ENCODE measurements at regions not wholly inside any gene's neighbourhood (a gene's known extent, or its start where the extent isn't known, plus 50 kb on each side); places are given as distances from the start of the nearest gene placed in this dataset.

DNA sequence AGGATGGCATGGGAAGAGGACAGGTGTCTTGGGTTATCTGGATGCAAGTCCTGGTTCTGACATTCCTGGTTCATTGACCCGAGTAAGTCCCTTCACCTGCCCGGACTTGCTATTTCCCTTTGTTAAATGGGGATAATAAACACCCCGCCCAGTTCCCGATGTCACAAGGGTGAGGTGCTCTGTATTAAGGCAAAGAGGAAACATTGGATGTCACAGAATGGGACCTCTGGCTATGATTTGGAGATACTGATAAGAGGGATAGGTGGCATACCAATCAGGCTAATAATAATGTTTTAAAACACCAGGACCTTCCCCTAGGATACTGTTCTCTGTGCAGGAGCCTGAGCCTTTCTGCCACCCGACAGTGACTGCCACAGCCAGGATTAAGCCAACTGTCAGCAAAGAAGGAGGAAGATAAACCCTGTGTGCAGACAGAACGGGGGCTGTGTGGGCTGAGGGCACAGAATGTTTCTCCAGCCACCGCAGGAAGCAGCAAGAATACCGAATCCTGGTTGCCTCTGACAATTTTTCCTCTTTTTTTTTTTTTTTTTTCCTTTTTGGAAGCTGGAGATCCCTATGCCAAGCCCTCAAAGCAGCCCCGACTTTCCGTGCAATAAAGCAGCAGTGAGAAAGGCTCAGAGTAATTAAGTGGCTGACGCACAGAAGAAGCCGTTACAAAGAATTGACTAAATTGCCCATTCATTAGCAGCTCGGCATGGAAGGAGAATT is 336.6 kb downstream of the SMAD2 start:
- no peak for DNase-seq

DNA sequence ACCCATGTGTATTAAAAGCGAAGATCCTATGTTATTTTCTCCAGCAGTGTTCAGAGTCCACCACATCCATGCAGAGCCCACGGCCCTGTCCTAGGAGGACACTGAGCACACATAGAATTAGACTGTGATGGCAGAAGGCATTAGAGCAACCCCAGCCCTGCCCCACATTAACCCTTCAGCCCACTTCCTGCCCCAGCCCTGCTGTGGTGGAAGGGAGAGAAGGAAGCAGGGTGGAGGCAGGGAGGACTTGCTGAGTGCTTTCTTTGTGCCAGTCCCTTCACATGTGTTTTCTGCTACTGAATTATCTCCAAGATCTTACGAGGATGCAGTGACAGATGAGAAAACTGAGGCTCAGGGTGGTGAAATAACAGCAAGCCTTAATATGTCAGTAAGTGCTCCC is 339.0 kb downstream of the SMAD2 start:
- no peak for DNase-seq

DNA sequence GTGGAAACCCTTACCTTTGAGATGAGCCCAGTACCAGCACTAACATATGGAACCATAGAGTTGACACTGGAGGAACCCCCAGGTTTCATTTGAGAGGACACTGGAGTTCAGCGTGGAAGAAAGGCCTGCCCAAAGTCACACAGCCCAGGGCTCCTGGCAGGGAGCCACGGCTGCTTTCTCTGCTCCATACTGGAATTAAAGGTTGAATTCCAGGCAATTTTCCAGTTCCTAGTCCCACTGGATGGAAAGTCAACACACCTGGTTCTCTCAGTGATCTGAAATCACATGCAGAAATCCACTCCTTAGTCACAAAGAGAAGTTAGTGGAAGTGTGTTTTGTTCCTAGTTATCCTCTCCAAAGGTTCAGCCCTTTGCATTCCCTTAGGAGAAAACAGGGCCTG is 336.1 kb upstream of the SKOR2 start:
- no peak for DNase-seq

DNA sequence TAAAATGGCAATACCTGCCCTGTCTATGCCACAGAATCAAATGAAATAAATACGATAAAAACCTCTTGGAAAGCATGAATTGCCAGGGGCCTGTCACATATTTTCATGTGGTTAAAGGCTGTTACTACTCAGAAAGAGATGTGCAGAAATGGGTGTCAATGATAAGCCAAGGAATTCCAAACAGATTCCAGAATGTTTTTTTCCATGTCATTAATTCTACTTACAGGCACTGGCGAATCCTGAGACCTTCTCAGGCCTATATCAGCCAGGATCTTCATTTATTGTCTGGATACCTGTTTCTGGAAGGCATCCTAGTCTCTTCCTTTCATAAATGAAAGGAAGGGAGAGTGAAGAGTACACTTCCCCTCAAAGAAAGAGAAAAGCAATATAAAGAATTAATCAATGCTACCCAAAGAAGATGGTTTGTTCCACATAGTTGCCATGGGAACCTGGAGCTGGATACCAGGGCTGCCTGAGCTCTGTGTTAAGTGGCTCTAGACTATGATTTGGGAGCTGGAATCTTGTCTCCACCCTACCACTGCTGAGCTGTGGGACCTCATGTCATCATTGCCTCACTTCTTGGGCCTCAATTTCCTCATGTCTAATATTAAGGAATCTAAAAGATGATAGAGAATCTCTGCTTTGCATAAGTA is 335.1 kb upstream of the SKOR2 start:
- no peak for DNase-seq

DNA sequence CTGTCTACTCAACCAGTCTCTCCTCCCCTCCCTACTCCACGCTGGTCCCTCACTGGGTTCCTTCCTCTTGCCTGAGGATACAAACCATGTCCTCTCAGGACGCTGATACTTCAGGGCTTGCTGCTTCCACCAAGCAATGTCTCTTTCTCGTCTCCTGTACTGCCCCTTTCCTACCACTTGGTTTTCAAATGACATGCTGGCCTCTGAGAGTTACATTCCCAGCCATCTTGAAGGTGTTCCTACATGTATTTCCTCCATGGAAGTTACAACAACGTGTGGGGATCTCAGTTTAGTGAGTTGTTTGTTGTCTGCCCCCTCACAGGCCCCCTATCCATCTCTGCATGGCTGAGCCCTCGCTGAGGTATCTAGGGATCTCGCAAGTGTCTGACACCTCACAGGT is 334.5 kb upstream of the SKOR2 start:
- DNase-seq, result no peak

DNA sequence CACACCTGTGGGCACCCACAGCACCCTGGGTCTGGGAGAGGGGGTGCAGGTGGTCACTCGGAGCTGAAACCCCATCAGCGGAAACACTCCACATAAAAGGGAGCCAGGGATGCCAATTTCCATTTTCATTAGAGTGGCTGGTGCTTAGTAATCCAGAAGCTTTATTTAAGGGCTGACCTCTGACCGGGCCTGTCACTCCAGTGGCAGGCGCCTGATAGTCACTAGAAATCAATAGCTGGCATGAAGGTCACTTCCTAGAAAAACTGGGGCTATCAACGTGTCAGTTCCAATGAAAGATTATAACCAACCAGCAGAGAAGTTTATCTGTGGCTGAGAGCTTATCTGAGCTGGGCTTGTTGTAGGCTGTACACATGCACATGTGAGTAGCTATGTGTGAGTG is 333.7 kb upstream of the SKOR2 start:
- no peak for DNase-seq

DNA sequence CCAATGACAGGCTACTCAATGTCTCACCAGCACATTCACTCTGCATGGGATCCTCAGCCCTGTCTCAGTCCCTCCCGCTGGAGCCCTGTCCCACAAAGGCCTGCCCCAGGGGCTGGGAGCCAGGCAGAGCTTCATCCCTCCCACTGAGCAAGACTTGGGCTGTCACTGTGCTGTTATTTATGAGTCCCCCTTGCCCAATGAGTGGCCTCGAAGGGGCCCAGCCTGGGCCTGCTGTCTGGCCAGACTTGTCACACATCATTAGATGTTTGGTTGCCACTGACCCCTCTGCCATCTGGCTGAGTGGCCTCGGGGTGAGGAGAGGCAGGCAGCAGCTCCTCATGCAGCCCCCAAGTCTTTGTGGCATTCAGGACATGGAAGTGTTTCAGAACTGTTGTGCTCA is 330.6 kb upstream of the SKOR2 start:
- no peak for DNase-seq

DNA sequence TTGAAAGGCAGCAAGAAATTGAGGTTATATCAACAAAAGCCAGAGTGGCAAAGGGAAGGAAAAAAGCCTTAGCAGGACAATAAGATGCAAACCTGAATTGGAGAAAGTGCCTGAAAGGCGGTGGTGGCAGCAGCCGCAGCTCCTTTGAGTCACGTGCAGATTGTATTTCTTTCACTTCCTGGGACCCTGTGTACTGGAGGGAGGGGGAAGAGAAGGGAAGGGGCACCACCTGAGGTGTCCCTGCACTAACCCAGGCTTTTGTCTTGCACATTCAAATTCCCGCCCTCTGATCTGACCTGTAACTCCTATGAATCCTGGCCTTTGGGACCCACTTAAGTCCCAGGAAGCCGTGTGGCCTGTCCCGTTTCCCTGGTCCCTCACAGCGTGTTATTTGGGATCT is 326.1 kb upstream of the SKOR2 start:
- DNase-seq, result no peak

DNA sequence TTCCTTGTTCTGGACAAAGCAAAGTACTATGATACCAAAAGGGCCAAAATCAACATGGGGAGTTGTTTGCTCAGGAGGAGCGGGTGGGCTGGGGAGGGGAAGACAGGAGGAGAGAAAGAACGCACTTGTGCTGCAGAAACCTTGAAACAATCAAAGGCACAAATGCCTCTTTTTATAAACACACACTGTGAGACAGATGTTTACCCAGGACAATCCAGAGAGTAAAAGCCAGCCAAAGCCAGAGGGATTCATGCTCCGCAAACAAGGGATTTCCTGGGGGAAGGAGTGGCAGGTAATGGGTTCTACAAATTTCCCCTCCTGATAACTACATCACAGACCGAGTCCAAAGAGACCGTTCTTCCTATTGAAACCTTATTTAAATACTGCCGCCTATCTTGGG is 323.5 kb upstream of the SKOR2 start:
- no peak for DNase-seq

DNA sequence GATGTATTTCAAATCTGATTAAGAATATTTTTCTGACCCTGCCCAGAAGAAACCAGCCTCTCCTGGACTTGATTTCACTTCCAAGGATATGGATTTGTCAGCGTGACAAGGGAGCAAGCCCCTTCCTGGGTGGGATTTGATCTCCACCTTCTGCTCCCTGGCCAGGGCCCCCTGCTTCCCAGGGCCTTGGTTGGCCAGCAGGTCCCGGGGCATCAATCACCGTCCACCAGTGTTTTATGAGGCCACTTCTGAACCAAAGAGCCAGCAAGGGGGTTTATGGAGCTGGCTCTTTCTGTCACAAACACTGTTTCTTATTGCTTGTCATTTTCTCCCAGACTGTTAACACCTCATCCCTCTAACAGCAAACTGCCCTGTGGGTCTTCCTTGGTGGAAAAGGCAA is 320.5 kb upstream of the SKOR2 start:
- no peak for DNase-seq

DNA sequence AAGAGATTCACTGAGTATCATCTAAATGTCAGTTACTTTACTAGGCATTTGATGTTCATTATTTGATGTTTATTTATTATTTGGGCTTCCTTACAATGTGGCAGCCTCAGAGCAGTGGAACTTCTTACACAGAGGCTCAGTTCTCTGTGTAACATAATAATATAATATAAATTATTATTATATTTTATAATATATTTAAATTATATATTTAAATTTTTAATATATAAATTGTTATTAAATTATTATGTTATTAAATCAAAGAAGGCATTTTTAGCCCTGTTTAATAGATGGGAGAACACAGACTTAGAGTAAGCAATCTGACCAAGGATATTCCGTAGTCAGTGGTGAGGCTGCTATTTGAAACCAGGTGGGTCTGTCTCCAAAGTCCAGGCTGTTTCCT is 315.3 kb upstream of the SKOR2 start:
- no peak for DNase-seq

DNA sequence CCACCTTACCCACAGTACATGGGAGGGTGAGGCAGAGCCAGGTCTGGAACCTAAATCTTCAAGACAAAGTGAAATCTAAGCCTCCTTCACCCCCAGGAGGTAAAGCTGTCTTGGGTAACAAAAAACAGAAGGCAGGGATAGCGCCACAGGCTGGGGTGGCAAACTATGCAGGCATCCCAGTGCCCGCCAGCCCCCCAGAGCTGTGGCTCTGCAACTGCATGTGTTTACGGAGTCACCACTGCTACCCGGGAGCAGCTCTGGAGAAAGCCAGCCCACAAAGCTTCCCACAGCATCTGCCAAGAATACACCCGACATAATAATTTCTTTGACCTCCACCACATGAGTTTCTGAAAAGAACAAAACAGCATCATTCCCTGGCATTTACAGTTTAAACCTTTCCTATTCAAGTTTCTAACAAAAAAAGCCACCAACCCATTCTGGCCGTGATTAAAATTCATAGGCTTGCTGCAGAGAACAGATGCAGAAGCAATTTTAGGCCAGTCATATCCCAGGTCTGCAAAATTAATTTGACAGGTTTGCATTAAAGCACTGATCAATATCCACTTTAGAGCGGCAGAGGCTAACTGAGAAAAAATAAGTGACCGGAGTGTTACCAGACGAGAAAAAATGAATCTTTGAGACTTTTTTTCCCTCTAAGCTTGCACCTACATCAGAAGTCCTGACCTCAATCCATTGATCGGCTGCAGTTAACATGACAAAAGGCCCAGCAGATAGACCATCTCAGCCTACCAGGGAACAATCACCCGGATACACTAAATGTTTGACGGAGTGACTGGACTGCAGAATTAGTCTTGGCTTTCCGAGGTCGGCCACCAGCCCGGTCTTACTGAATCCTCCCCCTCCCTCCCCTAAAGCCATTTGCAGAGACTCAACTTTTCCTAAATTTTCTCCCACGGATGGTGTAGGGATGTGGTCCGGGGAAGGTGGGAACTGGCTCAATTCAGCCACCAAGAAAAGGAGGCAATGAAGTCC is 309.6 kb upstream of the SKOR2 start:
- DNase-seq, result no peak

DNA sequence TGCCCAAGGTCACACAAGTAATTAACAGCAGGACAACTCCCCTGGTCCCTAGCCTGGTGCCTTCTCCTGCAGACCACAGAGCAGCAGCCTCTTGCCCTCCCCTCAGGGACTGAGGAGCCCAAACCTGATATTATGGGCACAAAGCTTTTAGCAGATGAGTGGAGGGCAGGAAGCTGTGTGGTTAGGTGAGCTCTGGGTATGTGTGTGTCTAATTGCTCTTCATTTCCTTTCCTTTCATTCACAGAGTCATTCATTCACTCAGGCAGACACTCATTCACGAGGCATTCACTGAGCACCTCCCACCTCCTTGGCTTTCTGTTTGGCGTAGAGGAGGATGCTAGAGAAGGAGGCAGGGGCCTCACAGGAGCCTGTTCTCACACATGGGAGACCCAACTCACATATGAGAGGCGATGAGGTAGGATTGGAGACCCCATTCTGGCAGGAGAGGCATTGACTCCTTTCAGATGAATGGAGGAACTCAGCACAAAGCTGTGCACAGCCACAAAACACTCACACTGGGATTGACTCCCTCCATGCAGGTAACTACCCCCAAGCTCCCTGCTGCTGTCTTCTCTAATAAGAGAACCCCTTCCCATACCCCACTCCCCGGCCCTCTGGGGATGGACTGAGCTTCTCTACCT is 306.8 kb upstream of the SKOR2 start:
- no peak for DNase-seq

DNA sequence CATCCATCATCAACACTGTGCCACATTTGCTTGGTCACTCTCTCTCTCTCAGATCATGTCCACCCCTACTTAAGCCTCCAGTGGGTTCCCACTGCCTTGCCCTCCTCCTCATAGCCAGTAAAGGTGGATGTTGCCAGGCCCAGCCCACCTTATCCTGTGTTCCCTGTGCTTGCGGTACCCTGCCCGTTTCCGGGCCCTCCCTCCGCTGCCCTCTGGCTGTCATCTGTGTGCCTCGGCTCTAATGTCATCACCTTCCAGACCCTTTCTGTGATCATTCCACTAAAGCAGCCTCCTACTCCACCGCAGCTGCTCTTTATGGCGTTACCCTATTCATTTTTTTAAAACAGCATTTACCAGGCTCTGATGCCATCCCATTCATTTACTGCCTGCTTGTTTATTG is 305.7 kb upstream of the SKOR2 start:
- no peak for DNase-seq

DNA sequence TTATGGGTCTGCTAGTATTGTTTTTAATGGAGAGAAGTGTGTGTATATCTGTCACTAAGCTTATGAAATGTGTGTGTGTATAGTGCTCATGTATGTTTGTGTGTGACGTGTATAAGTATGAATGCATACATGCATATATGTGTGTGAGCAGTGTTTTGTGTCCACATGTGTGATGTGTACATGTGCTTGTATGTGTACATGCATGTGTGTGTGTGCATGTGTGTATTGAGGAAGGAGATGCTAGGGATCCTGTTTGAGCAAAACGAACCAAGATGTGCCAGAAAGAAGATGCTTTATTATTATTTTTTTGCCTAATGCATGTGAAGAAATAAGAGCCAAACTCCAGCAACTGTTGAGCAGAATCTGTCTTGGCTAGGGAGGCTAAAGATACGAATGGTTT is 301.3 kb upstream of the SKOR2 start:
- no peak for DNase-seq

DNA sequence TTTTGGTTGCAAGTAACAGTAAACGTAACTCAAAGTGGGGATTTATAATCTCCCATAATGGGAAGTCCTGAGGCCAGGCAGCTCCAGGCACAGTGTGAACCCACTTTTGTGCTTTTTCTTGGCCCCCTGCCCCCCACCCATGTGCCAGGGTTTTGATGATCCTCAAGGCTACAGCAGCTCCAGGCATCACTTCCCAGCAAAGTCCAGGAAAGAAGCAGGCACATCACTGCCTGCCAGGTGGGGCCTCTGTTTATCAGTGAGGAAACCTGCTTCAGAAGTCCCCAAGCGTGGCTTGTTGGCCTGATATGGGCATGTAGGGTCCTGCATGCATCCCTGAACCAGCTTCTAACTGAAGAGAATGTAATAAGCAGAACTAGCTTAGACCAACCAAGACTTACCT is 299.2 kb upstream of the SKOR2 start:
- no peak for DNase-seq

DNA sequence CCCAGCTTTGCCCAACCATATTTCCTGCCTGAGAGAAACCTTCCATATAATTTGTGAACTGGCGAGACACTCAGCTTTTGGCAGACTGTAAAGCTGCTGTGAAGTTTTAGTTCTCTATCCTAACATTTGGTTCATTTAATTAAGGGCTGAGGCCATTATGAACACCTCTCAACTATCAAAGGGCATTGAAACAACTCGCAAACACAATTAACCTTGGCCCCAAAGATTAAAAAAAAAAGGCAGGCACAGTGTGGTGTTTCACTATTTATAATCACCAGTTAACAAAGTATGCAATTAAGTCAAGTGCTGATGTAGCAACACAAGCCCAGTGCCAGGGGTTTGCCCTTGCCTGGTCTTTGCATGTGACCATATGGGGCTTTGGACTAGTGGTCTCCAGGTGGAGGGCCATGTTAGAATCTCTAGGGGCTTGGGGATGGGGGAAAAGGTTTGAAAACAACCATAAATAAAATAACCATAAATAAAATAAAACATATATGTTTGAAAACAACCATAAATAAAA is 297.6 kb upstream of the SKOR2 start:
- no peak for DNase-seq

DNA sequence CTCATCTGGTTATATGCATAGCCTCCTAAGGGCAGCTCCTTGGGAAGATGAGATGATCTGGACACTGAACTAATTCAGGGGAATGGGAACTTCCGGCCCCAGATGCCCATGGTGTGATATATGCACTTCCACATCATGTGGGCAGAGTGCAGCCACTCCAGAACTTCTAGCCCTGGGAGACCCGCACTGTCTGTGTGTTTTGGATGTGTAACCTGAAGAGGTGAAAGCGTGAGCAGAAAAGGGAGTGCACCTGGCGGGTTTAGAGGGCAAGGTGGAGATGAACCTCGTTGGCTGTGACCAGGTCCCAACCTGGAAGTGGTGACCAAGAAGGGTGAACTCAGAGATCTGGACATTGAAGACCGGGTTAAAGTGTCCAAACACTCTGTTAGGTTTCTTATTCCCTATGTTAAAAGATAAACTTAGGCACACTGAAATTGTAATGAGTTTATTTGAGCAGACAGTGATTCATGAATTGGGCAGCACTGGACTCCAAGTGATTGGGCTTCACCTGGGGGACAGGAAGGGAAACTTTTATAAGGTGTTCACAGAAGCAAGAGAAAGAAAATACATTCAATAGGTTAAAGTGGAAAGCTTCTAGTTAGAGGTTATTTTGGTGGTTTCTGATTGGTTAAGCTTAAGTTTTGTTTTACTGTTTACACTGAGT is 296.2 kb upstream of the SKOR2 start:
- no peak for DNase-seq

DNA sequence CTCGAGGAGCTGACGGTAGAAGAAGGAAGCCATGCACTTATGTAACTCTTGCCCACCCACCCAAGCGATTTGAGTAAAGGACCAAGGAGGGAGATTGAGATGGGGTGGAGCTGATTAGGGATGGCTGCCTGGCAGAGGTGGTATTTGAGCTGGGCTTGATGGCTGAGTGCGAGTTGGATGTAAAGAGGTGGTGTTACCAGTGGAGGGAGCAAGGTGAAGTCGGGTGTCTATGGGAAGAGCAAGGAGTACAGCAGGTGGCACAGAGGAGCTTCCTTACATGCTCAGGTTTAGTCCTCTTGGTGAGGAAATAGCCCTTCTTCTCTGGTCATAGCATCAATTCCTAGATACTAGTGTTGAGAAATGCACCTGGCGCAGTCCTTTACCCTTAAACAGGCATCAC is 294.2 kb upstream of the SKOR2 start:
- no peak for DNase-seq

DNA sequence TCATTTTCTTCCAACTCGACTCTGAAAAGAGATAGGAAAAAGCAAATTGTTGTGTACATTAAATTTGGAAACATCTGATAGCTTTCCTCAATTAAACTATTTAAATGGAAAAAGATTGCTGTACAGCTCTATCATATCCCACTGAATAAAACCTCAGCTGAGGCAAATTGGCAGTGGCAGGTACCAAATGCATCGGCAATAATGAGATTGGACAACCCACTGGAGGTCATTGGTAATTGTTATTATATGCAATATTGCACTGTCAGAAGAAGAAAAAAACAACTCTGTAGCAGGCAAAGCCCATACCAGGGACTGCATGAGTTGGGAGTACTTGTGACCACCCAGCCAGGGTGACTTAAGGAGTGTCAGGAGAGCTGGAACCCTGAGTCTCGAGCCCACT is 291.6 kb upstream of the SKOR2 start:
- DNase-seq, result no peak

DNA sequence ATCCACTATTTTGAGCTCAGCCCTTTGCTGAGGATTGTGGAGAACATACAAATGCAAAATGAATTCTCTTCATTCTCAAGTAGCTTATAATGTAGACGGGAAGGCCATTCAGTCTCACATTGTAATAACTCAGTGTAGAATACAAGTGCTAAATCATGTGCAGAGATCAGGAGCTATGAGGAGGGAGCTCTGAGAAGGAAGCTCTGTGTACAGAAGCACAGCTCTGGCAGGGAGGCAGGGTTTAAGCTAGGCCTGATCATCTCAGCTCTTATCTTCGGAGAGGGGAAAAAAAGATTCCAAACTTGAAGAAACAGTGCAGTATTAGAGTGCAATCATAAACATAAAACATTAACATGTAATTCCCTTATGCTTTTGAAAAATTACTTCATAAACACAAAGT is 291.1 kb upstream of the SKOR2 start:
- DNase-seq, result no peak

DNA sequence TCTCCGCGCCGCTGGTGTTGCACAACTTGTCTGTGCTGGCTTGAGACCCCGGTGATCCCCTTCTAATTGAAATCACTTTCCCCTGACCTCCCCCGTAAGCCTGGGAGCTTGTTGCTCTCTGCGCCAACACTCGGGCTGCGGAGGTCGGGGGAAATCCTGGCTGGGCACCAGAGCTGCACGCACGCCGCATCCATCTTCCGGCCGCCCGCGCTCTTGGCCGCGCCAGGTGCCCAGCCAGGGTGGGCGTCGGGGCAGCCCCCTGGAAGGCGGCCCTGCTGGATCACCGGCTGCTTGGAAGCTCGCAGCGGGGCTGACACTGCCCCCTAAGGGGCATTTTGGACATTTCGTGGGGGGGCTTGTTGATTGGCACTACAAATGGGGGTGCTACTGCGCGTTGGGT is 280.3 kb upstream of the SKOR2 start:
- DNase-seq, result no peak

DNA sequence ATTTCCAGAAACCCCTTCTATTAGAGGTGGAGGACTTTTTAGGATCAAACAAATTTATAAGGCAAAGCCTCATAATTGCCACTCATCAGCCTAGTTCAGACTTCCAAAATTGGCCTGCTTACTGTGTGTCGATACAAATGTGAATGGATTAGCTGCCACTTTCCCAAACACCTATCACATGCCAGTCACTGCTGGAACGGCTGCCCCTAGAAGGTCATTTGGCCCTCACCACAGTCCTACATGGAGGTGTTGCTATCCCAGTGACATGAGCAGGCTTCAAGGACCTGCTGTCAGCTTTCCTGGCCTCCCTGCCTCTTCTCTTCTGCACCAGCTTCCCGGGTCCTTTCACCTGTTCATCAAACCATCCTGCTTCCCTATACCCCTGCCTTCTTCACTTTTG is 279.2 kb upstream of the SKOR2 start:
- no peak for DNase-seq

All from midbrain (tissue), 1 donor.